PC-3 (cell line): ENCODE measurements at regions not wholly inside any gene's neighbourhood (a gene's known extent, or its start where the extent isn't known, plus 50 kb on each side); places are given as distances from the start of the nearest gene placed in this dataset.

ENCODE experiments used
- ATAC-seq: fragments of 200-7000 bp; cut with Tn5 transposase; 2 replicates; pipeline ENCODE4 v1.9.1; 2020; ENCODE audit warnings: mild to moderate bottlenecking, moderate library complexity
- BruUV-seq: library from RNA; stranded (reverse); fragments of 400-500 nt; replicated peaks from 2 replicates; lab custom pipeline; 2021; lab: Mats Ljungman, UMichigan
- CTCF ChIA-PET: fragments of 300-600 bp; sonication (Branson Sonifier 250); formaldehyde crosslinking; loops from one replicate; lab custom pipeline; 2022; ENCODE audit warnings: antibody characterized with exemption; lab: Charles Lee
- POLR2A ChIA-PET: fragments of 300-600 bp; sonication (Branson Sonifier 250); formaldehyde crosslinking; loops from one replicate; lab custom pipeline; 2022; ENCODE audit warnings: antibody characterized with exemption; ENCODE audit not compliant: unreplicated experiment; lab: Charles Lee
- DNase-seq: peaks from one replicate; pipeline ENCODE4 v3.0.0-alpha.2; 2015
- H2AFZ ChIP-seq: fragments of 300-600 bp; sonication (generic); 2 replicates; pipeline ENCODE4 v1.6.0; 2016; ENCODE audit warnings: antibody characterized with exemption, low read length
- H3F3A ChIP-seq: fragments of 300-600 bp; sonication (generic); one replicate; pipeline ENCODE4 v1.6.0; 2017; ENCODE audit warnings: antibody characterized with exemption, low read length, control low read depth, mild to moderate bottlenecking; ENCODE audit not compliant: unreplicated experiment
- H3K27ac ChIP-seq: fragments of 300-600 bp; sonication (generic); 2 replicates; pipeline ENCODE4 v1.5.1; 2016; ENCODE audit warnings: mild to moderate bottlenecking, low read length
- H3K27me3 ChIP-seq: fragments of 300-600 bp; sonication (generic); 2 replicates; pipeline ENCODE4 v1.6.1; 2016; ENCODE audit warnings: low read length, mixed read lengths
- H3K36me3 ChIP-seq: fragments of 300-600 bp; sonication (generic); 2 replicates; pipeline ENCODE4 v1.6.1; 2016; ENCODE audit warnings: low read depth, mixed run types, low read length, mixed read lengths
- H3K4me1 ChIP-seq: fragments of 300-600 bp; sonication (generic); 2 replicates; pipeline ENCODE4 v1.5.1; 2016; ENCODE audit warnings: low read length; ENCODE audit not compliant: insufficient read depth
- H3K4me2 ChIP-seq: fragments of 300-600 bp; sonication (generic); 2 replicates; pipeline ENCODE4 v1.6.0; 2016; ENCODE audit warnings: low read length
- H3K4me3 ChIP-seq: fragments of 300-600 bp; sonication (generic); 2 replicates; pipeline ENCODE4 v1.5.1; 2016; ENCODE audit warnings: mild to moderate bottlenecking, low read length, mixed read lengths
- H3K79me2 ChIP-seq: fragments of 300-600 bp; sonication (generic); 2 replicates; pipeline ENCODE4 v1.6.1; 2017; ENCODE audit warnings: low read length, mixed read lengths
- H3K9ac ChIP-seq: fragments of 300-600 bp; sonication (generic); 2 replicates; pipeline ENCODE4 v1.6.0; 2016; ENCODE audit warnings: mild to moderate bottlenecking, low read length
- H3K9me2 ChIP-seq: fragments of 300-600 bp; sonication (generic); replicated peaks from 2 replicates; pipeline ENCODE4 v1.6.1; 2016; ENCODE audit warnings: mixed run types, low read length, mixed read lengths
- H3K9me3 ChIP-seq: fragments of 300-600 bp; sonication (generic); 2 replicates; pipeline ENCODE4 v1.6.1; 2016; ENCODE audit warnings: low read length, mixed read lengths
- H4K20me1 ChIP-seq: fragments of 300-600 bp; sonication (generic); 2 replicates; pipeline ENCODE4 v1.6.1; 2016; ENCODE audit warnings: low read length, mixed read lengths
- CTCF ChIP-seq: fragments of 300-600 bp; sonication (generic); conservative IDR thresholded peaks from 2 replicates; pipeline ENCODE4 v1.5.1; 2017; ENCODE audit warnings: antibody characterized with exemption, low read depth, mild to moderate bottlenecking, low read length
- EZH2 ChIP-seq: fragments of 300-600 bp; sonication (generic); IDR thresholded peaks from one replicate; pipeline ENCODE4 v1.6.1; 2017; ENCODE audit warnings: antibody characterized with exemption, mild to moderate bottlenecking, low read length; ENCODE audit not compliant: unreplicated experiment
- EZH2phosphoT487 ChIP-seq: fragments of 300-600 bp; sonication (generic); IDR thresholded peaks from 2 replicates; pipeline ENCODE4 v1.6.1; 2018; ENCODE audit warnings: mild to moderate bottlenecking, antibody characterized with exemption, low read length, borderline replicate concordance
- intact Hi-C: fragments of 100-400 bp; cut with micrococcal nuclease; formaldehyde crosslinking; loops from 2 replicates; pipeline ENCODE4 v1.9.0; 2023

- no peaks in the 10 kb centered on the region for H3K36me3 ChIP-seq
- POLR2A ChIA-PET: interaction anchor here (0.6 kb wide), 1 partner anchor 209 kb away, joined by 3 read pairs; no protein-coding TSS in a partner anchor
- no peaks in the 10 kb centered on the region for H3K79me2 ChIP-seq
- intact Hi-C loops: loop anchor here (5.0 kb wide), 2 partner anchors 39 to 224 kb away; no protein-coding TSS in a partner anchor
- peaks cover 33% of the 10 kb centered on the region for H3K4me1 ChIP-seq
- H3K9ac ChIP-seq: no peak overlapping the region
- H3K27me3 ChIP-seq: no peaks in the 10 kb centered on the region
- H3K4me2 ChIP-seq: peak overlapping the region; percentile 63
- no peak overlapping the region for H3K4me3 ChIP-seq
- DNase-seq (no peak), ATAC-seq (no peak)
- TF ChIP-seq CTCF: no peak
- TF ChIP-seq EZH2phosphoT487: no peak
- TF ChIP-seq EZH2: no peak
- no peaks in the 10 kb centered on the region for H4K20me1 ChIP-seq
- no peaks in the 10 kb centered on the region for H3K9me2 ChIP-seq
- BruUV-seq: no TSS peak
- H2AFZ ChIP-seq: peak overlapping the region; percentile 57; the same call in 1 of the 2 replicates
- peak overlapping the region; percentile 77; the same call in 1 of the 2 replicates for H3K27ac ChIP-seq
- H3F3A ChIP-seq: no peaks in the 10 kb centered on the region
- CTCF ChIA-PET: no interaction called here
- H3K9me3 ChIP-seq: no peaks in the 10 kb centered on the region
These were observed 346.6 kb downstream of the IPMK start for GRCh38 chr10:57921140-57921539.

GRCh38 chr10:57919864-57920263 lies 347.8 kb downstream of the IPMK start:
- no peaks in the 10 kb centered on the region for H3K27me3 ChIP-seq
- ChIA-PET CTCF (no interaction called here), POLR2A (no interaction called here)
- H2AFZ ChIP-seq: no peak overlapping the region
- H3F3A ChIP-seq: no peaks in the 10 kb centered on the region
- peak overlapping the region; percentile 77 for H3K27ac ChIP-seq
- no peaks in the 10 kb centered on the region for H3K9me3 ChIP-seq
- TF ChIP-seq EZH2phosphoT487: no peak
- TF ChIP-seq CTCF: no peak
- no peak for TF ChIP-seq EZH2
- no peaks in the 10 kb centered on the region for H3K9me2 ChIP-seq
- peak overlapping the region; percentile 63 for H3K4me2 ChIP-seq
- DNase-seq: peak; percentile 89
- peaks cover 30% of the 10 kb centered on the region for H3K4me1 ChIP-seq
- peak overlapping the region; percentile 28; the same call in 1 of the 2 replicates for H3K4me3 ChIP-seq
- no peaks in the 10 kb centered on the region for H3K36me3 ChIP-seq
- no peak overlapping the region for H3K9ac ChIP-seq
- H4K20me1 ChIP-seq: no peaks in the 10 kb centered on the region
- BruUV-seq: no TSS peak
- intact Hi-C loops: loop anchor here (1.0 to 5.0 kb wide), 5 partner anchors 38 to 223 kb away; no protein-coding TSS in a partner anchor
- peak; percentile 97 for ATAC-seq
- no peaks in the 10 kb centered on the region for H3K79me2 ChIP-seq

- no peak for ATAC-seq
These were observed 350.7 kb downstream of the IPMK start for GRCh38 chr10:57917019-57917418.

More at GRCh38 chr10:57917019-57917418, 350.7 kb downstream of the IPMK start:
- no peak for TF ChIP-seq EZH2phosphoT487
- TF ChIP-seq CTCF: no peak
- no peak for TF ChIP-seq EZH2
- Histone ChIP-seq H3K9me2 (no peaks in the 10 kb centered on the region), H3K9me3 (no peaks in the 10 kb centered on the region), H3K36me3 (no peaks in the 10 kb centered on the region), H2AFZ (no peak overlapping the region), H3K79me2 (no peaks in the 10 kb centered on the region), H3K27me3 (no peaks in the 10 kb centered on the region), H3K4me3 (no peak overlapping the region), H3K4me1 (peaks cover 25% of the 10 kb centered on the region), H3K9ac (no peak overlapping the region), H3F3A (no peaks in the 10 kb centered on the region), H3K4me2 (no peak overlapping the region), H3K27ac (no peak overlapping the region), H4K20me1 (no peaks in the 10 kb centered on the region)
- intact Hi-C loops: loop anchor here (5.0 kb wide), 1 partner anchor 50 kb away; no protein-coding TSS in a partner anchor
- ChIA-PET POLR2A (no interaction called here), CTCF (no interaction called here)
- BruUV-seq: no TSS peak
- no peak for DNase-seq
